AG04450 (cell line): ENCODE measurements at regions not wholly inside any gene's neighbourhood (a gene's known extent, or its start where the extent isn't known, plus 50 kb on each side); places are given as distances from the start of the nearest gene placed in this dataset.

Experiments
- CTCF ChIA-PET: fragments of 300-600, 350-600 bp; formaldehyde crosslinking; extraction: SDS; loops from one replicate; lab custom pipeline; 2022; ENCODE audit warnings: antibody characterized with exemption, inconsistent platforms; lab: Charles Lee
- POLR2A ChIA-PET: fragments of 350-600 bp; formaldehyde crosslinking; extraction: SDS; loops from one replicate; lab custom pipeline; 2021; ENCODE audit warnings: antibody characterized with exemption, inconsistent platforms; lab: Yijun Ruan, JAX
- DNase-seq: peaks from one replicate; pipeline ENCODE4 v3.0.0-alpha.2; 2011; ENCODE audit warnings: low read depth, low spot score
- H3K27ac ChIP-seq: one replicate; pipeline ENCODE4 v1.5.1; 2012; ENCODE audit warnings: low read depth, low read length, control low read depth
- H3K27me3 ChIP-seq: one replicate; pipeline ENCODE4 v1.6.0; 2012; ENCODE audit warnings: low read length; ENCODE audit not compliant: control insufficient read depth, insufficient read depth
- H3K4me3 ChIP-seq: 2 replicates; pipeline ENCODE4 v1.5.1; 2011; ENCODE audit warnings: mild to moderate bottlenecking, low read depth, low read length, control low read depth
- H3K9me3 ChIP-seq: 2 replicates; pipeline ENCODE4 v1.5.1; 2012; ENCODE audit warnings: low read length; ENCODE audit not compliant: control insufficient read depth, insufficient read depth
- CTCF ChIP-seq: IDR thresholded peaks from 2 replicates; pipeline ENCODE4 v1.5.1; 2011; ENCODE audit warnings: low read depth, low read length, control low read depth, inconsistent platforms

- Histone ChIP-seq H3K27me3 (no peaks in the 10 kb centered on the region), H3K4me3 (no peak overlapping the region), H3K9me3 (no peaks in the 10 kb centered on the region), H3K27ac (no peak overlapping the region)
- TF ChIP-seq CTCF, result no peak
- DNase-seq, result no peak
- ChIA-PET POLR2A (no interaction called here), CTCF (no interaction called here)
Observed at GRCh38 chr13:73580513-73581267, 521.9 kb downstream of the KLF5 start.

- no peaks in the 10 kb centered on the region for H3K9me3 ChIP-seq
- POLR2A ChIA-PET, result no interaction called here
- TF ChIP-seq CTCF, result no peak
- no peak overlapping the region for H3K27ac ChIP-seq
- no peaks in the 10 kb centered on the region for H3K27me3 ChIP-seq
- no peak overlapping the region for H3K4me3 ChIP-seq
- DNase-seq, result no peak
- CTCF ChIA-PET, result no interaction called here
Observed at GRCh38 chr13:73579574-73580274, 520.9 kb downstream of the KLF5 start.

GRCh38 chr13:73578251-73578875 lies 519.6 kb downstream of the KLF5 start:
- H3K27ac ChIP-seq, result no peak overlapping the region
- no peaks in the 10 kb centered on the region for H3K27me3 ChIP-seq
- TF ChIP-seq CTCF, result no peak
- H3K9me3 ChIP-seq, result no peaks in the 10 kb centered on the region
- no peak for DNase-seq
- POLR2A ChIA-PET, result no interaction called here
- CTCF ChIA-PET, result no interaction called here
- no peak overlapping the region for H3K4me3 ChIP-seq

DNA sequence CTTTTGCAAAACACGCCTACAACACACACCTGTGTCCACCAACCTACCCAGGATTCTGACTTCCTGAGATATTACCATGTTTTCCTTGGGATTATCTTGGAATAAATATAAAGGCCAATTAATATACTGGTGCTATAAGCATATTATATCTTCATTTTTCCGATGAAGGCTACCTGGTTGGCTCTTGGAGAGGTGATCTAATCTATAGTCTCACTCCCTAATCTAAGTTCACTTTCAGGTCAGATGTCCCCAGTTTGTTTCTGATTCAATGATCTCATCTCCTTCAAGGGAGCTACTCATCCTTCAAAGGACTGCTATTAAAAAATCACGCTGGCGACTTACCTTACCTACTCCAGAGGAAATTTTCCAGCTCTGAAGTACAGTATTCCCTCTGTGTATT lies 517.5 kb downstream of the KLF5 start:
- Histone ChIP-seq H3K4me3 (no peak overlapping the region), H3K9me3 (no peaks in the 10 kb centered on the region), H3K27me3 (no peaks in the 10 kb centered on the region), H3K27ac (no peak overlapping the region)
- CTCF ChIA-PET, result no interaction called here
- no peak for TF ChIP-seq CTCF
- POLR2A ChIA-PET, result no interaction called here
- no peak for DNase-seq

GRCh38 chr13:73572824-73573223 lies 514.0 kb downstream of the KLF5 start:
- DNase-seq, result no peak
- Histone ChIP-seq H3K4me3 (no peak overlapping the region), H3K27me3 (no peaks in the 10 kb centered on the region), H3K9me3 (no peaks in the 10 kb centered on the region), H3K27ac (no peak overlapping the region)
- ChIA-PET CTCF (no interaction called here), POLR2A (no interaction called here)
- TF ChIP-seq CTCF, result no peak
